Suprapubic skin (tissue), 4 donors: ENCODE measurements at regions not wholly inside any gene's neighbourhood (a gene's known extent, or its start where the extent isn't known, plus 50 kb on each side); places are given as distances from the start of the nearest gene placed in this dataset.

ENCODE experiments used
- DNase-seq, 2 donors: peaks; one replicate each; pipeline ENCODE4 v3.0.0-alpha.2; 2019; ENCODE audit warnings: low spot score in 2 of 2
- H3K27ac ChIP-seq: fragments of 200-600 bp; sonication (generic); one replicate; pipeline ENCODE4 v1.5.1; 2019
- H3K27me3 ChIP-seq: fragments of 200-600 bp; sonication (generic); one replicate; pipeline ENCODE4 v1.5.1; 2019
- H3K36me3 ChIP-seq: fragments of 200-600 bp; sonication (generic); one replicate; pipeline ENCODE4 v1.5.1; 2019
- H3K4me1 ChIP-seq: fragments of 200-600 bp; sonication (generic); one replicate; pipeline ENCODE4 v1.5.1; 2019
- H3K4me3 ChIP-seq: fragments of 200-600 bp; sonication (generic); one replicate; pipeline ENCODE4 v1.5.1; 2019; ENCODE audit warnings: mild to moderate bottlenecking
- H3K9me3 ChIP-seq: fragments of 200-600 bp; sonication (generic); one replicate; pipeline ENCODE4 v1.5.1; 2019
- EP300 ChIP-seq: sonication (generic); formaldehyde crosslinking; IDR thresholded peaks from one replicate; pipeline ENCODE4 v1.6.1; 2017; ENCODE audit warnings: antibody characterized with exemption
- POLR2A ChIP-seq, 2 donors: fragments of 450-650 bp; IDR thresholded peaks; one replicate each; pipeline ENCODE4 v1.6.1; 2017; ENCODE audit warnings: antibody characterized with exemption in 2 of 2, mild to moderate bottlenecking in 2 of 2, moderate library complexity in 2 of 2
- POLR2AphosphoS5 ChIP-seq, 3 donors: sonication (generic); formaldehyde crosslinking; IDR thresholded peaks; one replicate each; pipeline ENCODE4 v1.6.1; 2017; ENCODE audit warnings: antibody characterized with exemption in 3 of 3
- WGBS: methylation state at CpG from one replicate; pipeline ENCODE4 v1.1.5; 2018; 5-methylcytosine and 5-hydroxymethylcytosine counted together
- TF ChIP-seq, protein P1 (sequence below), 2 donors: fragments of 200-600 bp in 1 of 2; fragments of 450-650 bp in 1 of 2; sonication (generic) in 1 of 2; IDR thresholded peaks; one replicate each; pipeline ENCODE4 v1.5.1; 2016 to 2019; ENCODE audit warnings: antibody characterized with exemption in 2 of 2, mild to moderate bottlenecking in 1 of 2, moderate library complexity in 1 of 2

DNA sequence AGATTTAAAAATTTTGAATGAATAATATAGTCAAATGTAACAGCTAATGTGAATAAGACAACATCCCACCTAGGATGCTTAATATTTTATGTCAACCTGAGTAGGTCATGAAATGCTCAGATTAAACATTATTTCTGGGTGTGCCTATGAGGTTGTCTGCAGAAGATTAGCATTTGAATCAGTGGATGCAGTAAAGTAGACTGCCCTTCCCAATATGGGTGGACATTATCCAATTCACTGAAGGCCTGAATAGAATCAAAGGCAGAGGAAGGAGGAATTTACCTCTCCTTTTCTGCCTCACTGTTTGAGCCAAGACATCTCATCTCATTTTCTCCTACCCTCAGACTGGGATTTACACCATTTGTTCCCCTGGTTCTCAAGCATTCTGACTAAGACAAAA is 1582.3 kb downstream of the EFNA5 start:
- Histone ChIP-seq H3K4me1 (no peaks in the 10 kb centered on the region), H3K4me3 (no peak overlapping the region), H3K9me3 (no peaks in the 10 kb centered on the region), H3K36me3 (no peaks in the 10 kb centered on the region), H3K27ac (no peak overlapping the region), H3K27me3 (peaks cover 4% of the 10 kb centered on the region)
- TF ChIP-seq EP300 (no peak), POLR2A (IDR thresholded peaks at IDR 0.05) (no peak), POLR2AphosphoS5 (IDR thresholded peaks at IDR 0.05) (no peak)
- TF ChIP-seq, protein P1, sequence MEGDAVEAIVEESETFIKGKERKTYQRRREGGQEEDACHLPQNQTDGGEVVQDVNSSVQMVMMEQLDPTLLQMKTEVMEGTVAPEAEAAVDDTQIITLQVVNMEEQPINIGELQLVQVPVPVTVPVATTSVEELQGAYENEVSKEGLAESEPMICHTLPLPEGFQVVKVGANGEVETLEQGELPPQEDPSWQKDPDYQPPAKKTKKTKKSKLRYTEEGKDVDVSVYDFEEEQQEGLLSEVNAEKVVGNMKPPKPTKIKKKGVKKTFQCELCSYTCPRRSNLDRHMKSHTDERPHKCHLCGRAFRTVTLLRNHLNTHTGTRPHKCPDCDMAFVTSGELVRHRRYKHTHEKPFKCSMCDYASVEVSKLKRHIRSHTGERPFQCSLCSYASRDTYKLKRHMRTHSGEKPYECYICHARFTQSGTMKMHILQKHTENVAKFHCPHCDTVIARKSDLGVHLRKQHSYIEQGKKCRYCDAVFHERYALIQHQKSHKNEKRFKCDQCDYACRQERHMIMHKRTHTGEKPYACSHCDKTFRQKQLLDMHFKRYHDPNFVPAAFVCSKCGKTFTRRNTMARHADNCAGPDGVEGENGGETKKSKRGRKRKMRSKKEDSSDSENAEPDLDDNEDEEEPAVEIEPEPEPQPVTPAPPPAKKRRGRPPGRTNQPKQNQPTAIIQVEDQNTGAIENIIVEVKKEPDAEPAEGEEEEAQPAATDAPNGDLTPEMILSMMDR (IDR thresholded peaks at IDR 0.05), result no peak
- DNase-seq, result no peak

DNA sequence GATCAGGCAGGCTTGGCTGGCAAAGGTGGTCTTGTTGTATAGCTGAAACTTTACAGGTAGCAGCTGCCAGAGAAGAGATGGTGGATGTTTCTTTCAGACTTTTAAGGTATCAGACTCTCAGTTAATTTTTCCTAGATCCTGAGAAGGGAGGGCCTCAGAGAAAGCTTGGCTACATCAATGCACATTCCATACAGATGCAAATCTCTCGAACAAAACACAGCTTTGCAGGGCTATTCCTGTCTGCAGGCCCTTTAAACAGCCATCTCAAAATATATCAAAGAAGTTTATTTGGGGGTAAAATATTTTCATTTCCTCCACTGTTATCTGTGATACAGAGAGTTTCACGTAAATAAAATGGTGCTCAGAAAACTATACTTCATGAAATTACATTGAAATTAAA is 1584.4 kb downstream of the EFNA5 start:
- Histone ChIP-seq H3K36me3 (no peaks in the 10 kb centered on the region), H3K9me3 (no peaks in the 10 kb centered on the region), H3K4me1 (no peaks in the 10 kb centered on the region), H3K27ac (no peak overlapping the region), H3K4me3 (no peak overlapping the region), H3K27me3 (no peaks in the 10 kb centered on the region)
- DNase-seq, result no peak
- TF ChIP-seq POLR2A (IDR thresholded peaks at IDR 0.05), result no peak
- TF ChIP-seq EP300, result no peak
- TF ChIP-seq POLR2AphosphoS5 (IDR thresholded peaks at IDR 0.05), result no peak
- TF ChIP-seq, protein P1 (IDR thresholded peaks at IDR 0.05), result no peak
- 81% methylated on average over 2 of the region's 2 CpGs for WGBS

DNA sequence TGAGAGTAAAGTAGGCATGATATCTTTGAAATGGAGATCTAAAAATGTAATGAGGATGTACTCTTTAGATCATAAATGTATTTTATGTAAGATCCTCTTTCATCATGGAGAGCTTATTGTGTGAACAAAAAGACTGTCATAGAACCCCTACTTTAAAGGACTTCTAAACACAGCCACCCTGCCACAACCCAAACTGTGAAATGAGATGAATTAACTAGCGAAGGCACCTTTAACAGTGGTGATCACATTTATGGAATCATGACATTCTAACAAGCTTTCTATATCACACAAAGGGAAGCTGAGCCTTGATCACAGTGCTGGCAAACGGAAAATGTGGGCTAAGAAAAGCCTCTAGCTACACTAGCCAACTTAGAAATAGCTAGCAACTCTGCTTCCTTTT is 1585.2 kb downstream of the EFNA5 start:
- Histone ChIP-seq H3K27ac (no peak overlapping the region), H3K27me3 (no peaks in the 10 kb centered on the region), H3K4me1 (no peaks in the 10 kb centered on the region), H3K36me3 (no peaks in the 10 kb centered on the region), H3K4me3 (no peak overlapping the region), H3K9me3 (no peaks in the 10 kb centered on the region)
- 69% methylated on average over 2 of the region's 2 CpGs for WGBS
- no peak for TF ChIP-seq POLR2AphosphoS5 (IDR thresholded peaks at IDR 0.05)
- no peak for TF ChIP-seq EP300
- TF ChIP-seq, protein P1 (IDR thresholded peaks at IDR 0.05), result no peak
- no peak for TF ChIP-seq POLR2A (IDR thresholded peaks at IDR 0.05)
- DNase-seq, result no peak

DNA sequence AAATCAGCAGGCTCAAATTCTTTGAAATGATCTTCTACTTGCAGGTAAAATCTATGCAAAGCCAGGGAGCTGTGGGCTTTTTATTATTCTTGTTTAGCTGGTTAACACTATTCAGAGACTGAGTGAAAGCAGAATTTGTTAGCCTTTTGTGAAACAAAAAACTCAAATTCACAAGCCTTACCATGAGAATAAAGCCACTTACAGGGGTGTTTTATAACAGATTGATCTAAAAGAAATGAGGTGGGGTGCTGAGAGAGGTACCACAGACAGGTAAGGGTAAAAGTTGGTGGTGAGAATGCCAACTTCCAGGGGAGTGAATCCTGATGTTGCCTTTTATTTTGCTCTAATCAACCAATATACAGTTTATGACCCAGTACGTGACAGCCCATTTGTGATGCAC is 1585.6 kb downstream of the EFNA5 start:
- Histone ChIP-seq H3K4me1 (no peaks in the 10 kb centered on the region), H3K36me3 (no peaks in the 10 kb centered on the region), H3K27me3 (no peaks in the 10 kb centered on the region), H3K4me3 (no peak overlapping the region), H3K9me3 (no peaks in the 10 kb centered on the region), H3K27ac (no peak overlapping the region)
- 0% methylated on average over 1 of the region's 1 CpG for WGBS
- DNase-seq, result no peak
- TF ChIP-seq POLR2AphosphoS5 (IDR thresholded peaks at IDR 0.05) (no peak), POLR2A (IDR thresholded peaks at IDR 0.05) (no peak), EP300 (no peak)
- TF ChIP-seq, protein P1 (IDR thresholded peaks at IDR 0.05), result no peak

DNA sequence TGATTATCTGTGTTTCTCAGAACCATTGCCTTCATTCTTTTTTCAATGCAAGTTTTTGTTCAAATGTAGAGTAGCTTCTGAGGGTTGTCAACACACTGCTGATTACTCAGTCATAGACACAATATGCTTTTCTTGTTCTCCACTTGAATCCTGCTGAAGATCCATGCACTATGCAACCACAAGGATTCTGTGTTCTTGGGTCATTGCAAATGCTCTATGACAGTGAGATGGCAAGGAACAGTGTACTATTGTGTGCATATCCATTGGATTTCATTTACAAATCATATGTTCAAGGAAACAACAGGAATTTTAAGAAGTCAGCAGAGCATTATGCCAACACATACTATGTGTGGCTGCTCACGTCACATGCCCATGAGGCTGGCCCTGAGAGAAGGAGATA is 1590.2 kb downstream of the EFNA5 start:
- no peak for DNase-seq
- H3K27me3 ChIP-seq, result no peaks in the 10 kb centered on the region
- no peak overlapping the region for H3K4me3 ChIP-seq
- no peaks in the 10 kb centered on the region for H3K4me1 ChIP-seq
- no peak overlapping the region for H3K27ac ChIP-seq
- TF ChIP-seq EP300 (no peak), POLR2A (IDR thresholded peaks at IDR 0.05) (no peak), POLR2AphosphoS5 (IDR thresholded peaks at IDR 0.05) (no peak)
- TF ChIP-seq, protein P1 (IDR thresholded peaks at IDR 0.05), result no peak
- no peaks in the 10 kb centered on the region for H3K9me3 ChIP-seq
- WGBS, result 76% methylated on average over 1 of the region's 1 CpG
- no peaks in the 10 kb centered on the region for H3K36me3 ChIP-seq
